DOHH2 (cell line): ENCODE measurements at regions not wholly inside any gene's neighbourhood (a gene's known extent, or its start where the extent isn't known, plus 50 kb on each side); places are given as distances from the start of the nearest gene placed in this dataset.

Source experiments
- H3F3A ChIP-seq: fragments of 200-600 bp; sonication (generic), shearing (Covaris generic); 2 replicates; pipeline ENCODE4 v1.6.0; 2016; ENCODE audit warnings: antibody characterized with exemption, mild to moderate bottlenecking; ENCODE audit not compliant: control insufficient read depth, insufficient read depth
- H3K27ac ChIP-seq: fragments of 200-600 bp; sonication (generic); 2 replicates; pipeline ENCODE4 v1.5.1; 2014; ENCODE audit warnings: low read depth, mild to moderate bottlenecking, low read length, moderate library complexity
- H3K27me3 ChIP-seq: fragments of 200-600 bp; sonication (generic); 2 replicates; pipeline ENCODE4 v1.6.1; 2014; ENCODE audit warnings: mild to moderate bottlenecking, low read length, mixed read lengths; ENCODE audit not compliant: control insufficient read depth
- H3K36me3 ChIP-seq: fragments of 200-600 bp; sonication (generic); 2 replicates; pipeline ENCODE4 v1.6.1; 2014; ENCODE audit warnings: mild to moderate bottlenecking, low read length, moderate library complexity, mixed read lengths; ENCODE audit not compliant: control insufficient read depth
- H3K4me1 ChIP-seq: fragments of 200-600 bp; sonication (generic); 2 replicates; pipeline ENCODE4 v1.6.1; 2014; ENCODE audit warnings: mild to moderate bottlenecking, low read length, mixed read lengths; ENCODE audit not compliant: control insufficient read depth
- H3K4me2 ChIP-seq: fragments of 200-600 bp; sonication (generic); 2 replicates; pipeline ENCODE4 v1.6.0; 2014; ENCODE audit warnings: mild to moderate bottlenecking, low read length, moderate library complexity
- H3K4me3 ChIP-seq: fragments of 200-600 bp; sonication (generic); 2 replicates; pipeline ENCODE4 v1.5.1; 2014; ENCODE audit warnings: mild to moderate bottlenecking, low read length, mixed read lengths
- H3K79me2 ChIP-seq: fragments of 200-600 bp; sonication (generic); 2 replicates; pipeline ENCODE4 v1.6.1; 2014; ENCODE audit warnings: mild to moderate bottlenecking, low read length, mixed read lengths; ENCODE audit not compliant: control insufficient read depth
- H3K9me2 ChIP-seq: fragments of 200-600 bp; sonication (generic); replicated peaks from 2 replicates; pipeline ENCODE4 v1.6.1; 2014; ENCODE audit warnings: mild to moderate bottlenecking, low read length, mixed read lengths; ENCODE audit not compliant: control insufficient read depth
- H3K9me3 ChIP-seq: fragments of 200-600 bp; sonication (generic); 2 replicates; pipeline ENCODE4 v1.6.1; 2014; ENCODE audit warnings: antibody characterized with exemption, low read length, mixed read lengths; ENCODE audit not compliant: control insufficient read depth, insufficient read depth
- H4K20me1 ChIP-seq: fragments of 200-600 bp; sonication (generic); 2 replicates; pipeline ENCODE4 v1.6.0; 2014; ENCODE audit warnings: low read depth, mild to moderate bottlenecking, antibody characterized with exemption, low read length, moderate library complexity; ENCODE audit not compliant: control insufficient read depth, insufficient read depth
- CTCF ChIP-seq: fragments of 200-600 bp; sonication (generic); IDR thresholded peaks from one replicate; pipeline ENCODE4 v1.5.1; 2014; ENCODE audit warnings: antibody characterized with exemption, mild to moderate bottlenecking, low read depth, low read length; ENCODE audit not compliant: poor library complexity, severe bottlenecking
- EZH2phosphoT487 ChIP-seq: fragments of 200-600 bp; sonication (generic); IDR thresholded peaks from 2 replicates; pipeline ENCODE4 v1.6.1; 2017; ENCODE audit warnings: borderline replicate concordance, mild to moderate bottlenecking, antibody characterized with exemption, low read length, moderate library complexity, mixed read lengths

GRCh38 chr21:19275065-19275464 lies 871.5 kb upstream of the TMPRSS15 start:
- Histone ChIP-seq H3K27me3 (no peaks in the 10 kb centered on the region), H3K79me2 (no peaks in the 10 kb centered on the region), H3K27ac (no peak overlapping the region), H3K4me1 (no peaks in the 10 kb centered on the region), H3K9me3 (no peaks in the 10 kb centered on the region; the same call in 1 of the 2 replicates), H3K4me2 (no peak overlapping the region), H3K4me3 (no peak overlapping the region), H3F3A (no peaks in the 10 kb centered on the region), H4K20me1 (no peaks in the 10 kb centered on the region), H3K36me3 (no peaks in the 10 kb centered on the region), H3K9me2 (no peaks in the 10 kb centered on the region)
- TF ChIP-seq CTCF (no peak), EZH2phosphoT487 (no peak)

- Histone ChIP-seq H3K27me3 (no peaks in the 10 kb centered on the region), H3K9me3 (no peaks in the 10 kb centered on the region; the same call in 1 of the 2 replicates), H3F3A (no peaks in the 10 kb centered on the region), H3K36me3 (no peaks in the 10 kb centered on the region), H3K4me3 (no peak overlapping the region), H3K4me2 (no peak overlapping the region), H3K79me2 (no peaks in the 10 kb centered on the region), H3K4me1 (no peaks in the 10 kb centered on the region), H3K9me2 (no peaks in the 10 kb centered on the region), H3K27ac (no peak overlapping the region), H4K20me1 (no peaks in the 10 kb centered on the region)
- no peak for TF ChIP-seq CTCF
- TF ChIP-seq EZH2phosphoT487 = no peak
These were observed 873.1 kb upstream of the TMPRSS15 start for GRCh38 chr21:19276665-19277064.

GRCh38 chr21:19286876-19287275 lies 883.3 kb upstream of the TMPRSS15 start:
- Histone ChIP-seq H3K79me2 (no peaks in the 10 kb centered on the region), H3K9me3 (no peaks in the 10 kb centered on the region), H3K4me1 (no peaks in the 10 kb centered on the region), H3K27me3 (no peaks in the 10 kb centered on the region), H3K4me2 (no peak overlapping the region), H3K9me2 (no peaks in the 10 kb centered on the region), H3K4me3 (no peak overlapping the region), H3F3A (no peaks in the 10 kb centered on the region), H4K20me1 (no peaks in the 10 kb centered on the region), H3K36me3 (no peaks in the 10 kb centered on the region), H3K27ac (no peak overlapping the region)
- TF ChIP-seq EZH2phosphoT487 (no peak), CTCF (no peak)

GRCh38 chr21:19290328-19290727 lies 886.7 kb upstream of the TMPRSS15 start:
- Histone ChIP-seq H3K9me2 (no peaks in the 10 kb centered on the region), H3K4me2 (no peak overlapping the region), H3K79me2 (no peaks in the 10 kb centered on the region), H3K27ac (no peak overlapping the region), H4K20me1 (no peaks in the 10 kb centered on the region), H3K9me3 (peaks cover 5% of the 10 kb centered on the region; the same call in 1 of the 2 replicates), H3F3A (no peaks in the 10 kb centered on the region), H3K27me3 (no peaks in the 10 kb centered on the region), H3K4me1 (no peaks in the 10 kb centered on the region), H3K36me3 (no peaks in the 10 kb centered on the region), H3K4me3 (no peak overlapping the region)
- TF ChIP-seq CTCF = no peak
- no peak for TF ChIP-seq EZH2phosphoT487
